GM18499 (cell line): ENCODE measurements at regions not wholly inside any gene's neighbourhood (a gene's known extent, or its start where the extent isn't known, plus 50 kb on each side); places are given as distances from the start of the nearest gene placed in this dataset.
"Not testable (repeated sequence)": the region's sequence is repeated elsewhere in the genome, so short reads cannot be mapped to it uniquely, and the experiment has no call there.

ENCODE experiments used
- ATAC-seq: cut with Tn5 transposase; IDR thresholded peaks from one replicate; pipeline ENCODE4 v1.9.1; 2021; ENCODE audit warnings: moderate number of reproducible peaks; ENCODE audit not compliant: insufficient read depth, unreplicated experiment

- ATAC-seq: no peak
Observed at GRCh38 chr17:64773836-64774761, 112.0 kb upstream of the SMURF2 start.

- no peak for ATAC-seq
Observed at GRCh38 chr17:64773386-64773835, 111.3 kb upstream of the SMURF2 start.

- no peak for ATAC-seq
Observed at GRCh38 chr17:64772845-64773299, 110.8 kb upstream of the SMURF2 start.

GRCh38 chr17:64771980-64772844 is 110.1 kb upstream of the SMURF2 start:
- no peak for ATAC-seq

- no peak for ATAC-seq
Observed at GRCh38 chr17:64769712-64770111, 107.6 kb upstream of the SMURF2 start.

GRCh38 chr17:64767269-64767997 is 105.3 kb upstream of the SMURF2 start:
- no peak for ATAC-seq

GRCh38 chr17:64765191-64765889 is 103.2 kb upstream of the SMURF2 start:
- ATAC-seq: no peak

GRCh38 chr17:64750891-64751677 is 89.0 kb upstream of the SMURF2 start:
- no peak for ATAC-seq

GRCh38 chr17:64750478-64750877 is 88.4 kb upstream of the SMURF2 start:
- ATAC-seq: no peak

- ATAC-seq: no peak
Observed at GRCh38 chr17:64749306-64749705, 87.2 kb upstream of the SMURF2 start.

GRCh38 chr17:64747938-64748540 is 85.9 kb upstream of the SMURF2 start:
- ATAC-seq: no peak

- no peak for ATAC-seq
Observed at GRCh38 chr17:64742326-64742725, 80.2 kb upstream of the SMURF2 start.

- ATAC-seq: not testable (repeated sequence)
Observed at GRCh38 chr17:64741916-64742315, 79.8 kb upstream of the SMURF2 start.

- ATAC-seq: no peak
Observed at GRCh38 chr17:64741038-64741641, 79.0 kb upstream of the SMURF2 start.

GRCh38 chr17:64739316-64740058 is 77.4 kb upstream of the SMURF2 start:
- no peak for ATAC-seq

GRCh38 chr17:64736804-64737492 is 74.8 kb upstream of the SMURF2 start:
- ATAC-seq: no peak
